K562 (cell line): ENCODE measurements at regions not wholly inside any gene's neighbourhood (a gene's known extent, or its start where the extent isn't known, plus 50 kb on each side); places are given as distances from the start of the nearest gene placed in this dataset.

ENCODE experiments used
- ATAC-seq: fragments of 200-7000 bp; cut with Tn5 transposase; 3 replicates; pipeline ENCODE4 v1.9.1; 2020; ENCODE audit warnings: moderate library complexity
- BruUV-seq: library from RNA; stranded (reverse); fragments of 400-500 nt; replicated peaks from 2 replicates; lab custom pipeline; 2021; lab: Mats Ljungman, UMichigan
- CTCF ChIA-PET: fragments of 300-600 bp; formaldehyde crosslinking; extraction: SDS; loops from one replicate; lab custom pipeline; 2021; ENCODE audit warnings: low intra/inter-chr PET ratio; lab: Yijun Ruan, JAX
- POLR2A ChIA-PET: fragments of 300-600, 350-650 bp; sonication (Branson Sonifier 250); formaldehyde crosslinking; extraction: SDS; loops from one replicate; lab custom pipeline; 2021; ENCODE audit warnings: antibody characterized with exemption, inconsistent platforms; lab: Yijun Ruan, JAX
- DNase-seq, 4 experiments: peaks; one replicate each; pipeline versions ENCODE4 v3.0.0 to v3.0.0-alpha.2; 2011 to 2018; ENCODE audit warnings: low spot score in 3 of 4, mixed read lengths in 3 of 4; ENCODE audit errors: extremely low read depth in 1 of 4
- FAIRE-seq: peaks from 2 replicates; lab custom pipeline; 2011; peaks lifted over from hg19 to GRCh38; lab: Jason Lieb, UNC
- H2AFZ ChIP-seq: 2 replicates; pipeline ENCODE4 v1.6.0; 2011; ENCODE audit warnings: low read depth, low read length, control low read depth, inconsistent platforms
- H3K27ac ChIP-seq: fragments of 200-600 bp; 3 replicates; pipeline ENCODE4 v1.8.0; 2011; ENCODE audit warnings: low read depth, mild to moderate bottlenecking, control low read depth, inconsistent platforms, low read length, moderate library complexity, mixed read lengths; ENCODE audit errors: extremely low read depth
- H3K27me3 ChIP-seq, 2 experiments: fragments of 300-600 bp in 1 of 2; 2 replicates in 1 of 2; 3 replicates in 1 of 2; pipeline versions ENCODE4 v1.6.0 to v1.8.0; 2011; ENCODE audit warnings: inconsistent platforms in 2 of 2, low read length in 2 of 2, mild to moderate bottlenecking in 1 of 2, mixed read lengths in 1 of 2, moderate library complexity in 1 of 2; ENCODE audit not compliant: control insufficient read depth in 2 of 2, insufficient read depth in 2 of 2
- H3K36me3 ChIP-seq: fragments of 300-600 bp; 3 replicates; pipeline ENCODE4 v1.8.0; 2011; ENCODE audit warnings: mild to moderate bottlenecking, low read length, inconsistent platforms; ENCODE audit not compliant: control insufficient read depth, insufficient read depth
- H3K4me1 ChIP-seq, 2 experiments: fragments of 200-600 bp in 1 of 2; replicated peaks in 1 of 2; 2 replicates in 1 of 2; 3 replicates in 1 of 2; pipeline versions ENCODE4 v1.5.1 to v1.8.0; 2011; ENCODE audit warnings: inconsistent platforms in 2 of 2, low read length in 2 of 2, mild to moderate bottlenecking in 1 of 2, mixed read lengths in 1 of 2, moderate library complexity in 1 of 2; ENCODE audit not compliant: control insufficient read depth in 2 of 2, insufficient read depth in 2 of 2
- H3K4me2 ChIP-seq: 2 replicates; pipeline ENCODE4 v1.6.1; 2011; ENCODE audit warnings: low read length, control low read depth, inconsistent platforms, mixed read lengths; ENCODE audit not compliant: insufficient read depth
- H3K4me3 ChIP-seq: fragments of 200-600 bp; sonication (generic), shearing (Covaris generic); 2 replicates; pipeline ENCODE4 v1.5.1; 2016; ENCODE audit warnings: control low read depth, inconsistent platforms
- H3K79me2 ChIP-seq: fragments of 200-600 bp; 3 replicates; pipeline ENCODE4 v1.8.0; 2011; ENCODE audit warnings: low read length, inconsistent platforms; ENCODE audit not compliant: control insufficient read depth, insufficient read depth
- H3K9ac ChIP-seq, 2 experiments: 2 replicates each; pipeline versions ENCODE4 v1.6.0 to v1.6.1; 2011; ENCODE audit warnings: low read depth in 2 of 2, low read length in 2 of 2, control low read depth in 1 of 2, inconsistent platforms in 1 of 2, mild to moderate bottlenecking in 1 of 2, mixed read lengths in 1 of 2; ENCODE audit not compliant: insufficient read depth in 1 of 2
- H3K9me1 ChIP-seq: one replicate; pipeline ENCODE4 v1.6.0; 2011; ENCODE audit warnings: inconsistent platforms, mild to moderate bottlenecking, low read length, moderate library complexity; ENCODE audit not compliant: control insufficient read depth, insufficient read depth
- H3K9me3 ChIP-seq: replicated peaks from 2 replicates; pipeline ENCODE4 v1.5.1; 2011; ENCODE audit warnings: low read depth, low read length, inconsistent platforms; ENCODE audit not compliant: control insufficient read depth, insufficient read depth
- H4K20me1 ChIP-seq: replicated peaks from 2 replicates; pipeline ENCODE4 v1.6.1; 2011; ENCODE audit warnings: low read length, inconsistent platforms, mixed read lengths; ENCODE audit not compliant: control insufficient read depth, insufficient read depth
- ATF6 ChIP-seq: sonication (generic); formaldehyde crosslinking; IDR thresholded peaks from 2 replicates; pipeline ENCODE4 v1.4.0; 2020; ENCODE audit warnings: mild to moderate bottlenecking, missing genetic modification reagents
- CBX3 ChIP-seq, 2 experiments: IDR thresholded peaks; 1 replicate in 1 of 2; 2 replicates in 1 of 2; pipeline ENCODE4 v1.6.1; 2012; ENCODE audit warnings: inconsistent platforms in 2 of 2, low read length in 2 of 2, borderline replicate concordance in 1 of 2, control low read depth in 1 of 2
- HNRNPLL ChIP-seq: fragments of 200-400 bp; formaldehyde crosslinking; IDR thresholded peaks from 2 replicates; pipeline ENCODE4 v1.6.1; 2017; ENCODE audit warnings: low read length, low read depth, mild to moderate bottlenecking; ENCODE audit not compliant: poor library complexity, severe bottlenecking
- IFI16 ChIP-seq: fragments of 250-450 bp; sonication (Bioruptor Pico); IDR thresholded peaks from 2 replicates; pipeline ENCODE4 v2.1.2; 2022; ENCODE audit warnings: mild to moderate bottlenecking, inconsistent platforms
- MAFG ChIP-seq: fragments of 450-650 bp; conservative IDR thresholded peaks from 2 replicates; pipeline ENCODE4 v1.6.1; 2016; ENCODE audit warnings: missing genetic modification characterization, missing compliant biosample characterization
- MCM2 ChIP-seq: fragments of 450-650 bp; IDR thresholded peaks from 2 replicates; pipeline ENCODE4 v1.6.1; 2017; ENCODE audit warnings: low read depth, mild to moderate bottlenecking
- MLLT1 ChIP-seq, 2 experiments: fragments of 450-650 bp; IDR thresholded peaks; 2 replicates each; pipeline ENCODE4 v1.6.1; 2016
- NCOA1 ChIP-seq: fragments of 450-650 bp; IDR thresholded peaks from 2 replicates; pipeline ENCODE4 v1.6.1; 2016; ENCODE audit warnings: low read depth
- NKRF ChIP-seq: fragments of 450-650 bp; IDR thresholded peaks from 2 replicates; pipeline ENCODE4 v1.6.1; 2016; ENCODE audit warnings: borderline replicate concordance
- PCBP2 ChIP-seq: fragments of 200-400 bp; formaldehyde crosslinking; IDR thresholded peaks from 2 replicates; pipeline ENCODE4 v1.6.1; 2018; ENCODE audit warnings: low read length, low read depth, mild to moderate bottlenecking, moderate library complexity; ENCODE audit not compliant: poor library complexity, severe bottlenecking
- POLR2AphosphoS2 ChIP-seq: IDR thresholded peaks from 2 replicates; pipeline ENCODE4 v1.6.1; 2012; ENCODE audit warnings: low read length, improper control_type of control experiment
- RBFOX2 ChIP-seq: fragments of 200-400 bp; formaldehyde crosslinking; IDR thresholded peaks from 2 replicates; pipeline ENCODE4 v1.6.1; 2017; ENCODE audit warnings: low read depth, mild to moderate bottlenecking, low read length, moderate library complexity
- RFX5 ChIP-seq: IDR thresholded peaks from 2 replicates; pipeline ENCODE4 v1.6.1; 2011; ENCODE audit warnings: low read depth, mild to moderate bottlenecking, improper control_type of control experiment, low read length
- TEAD2 ChIP-seq: fragments of 450-650 bp; IDR thresholded peaks from 2 replicates; pipeline ENCODE4 v1.6.1; 2016; ENCODE audit warnings: missing genetic modification characterization, control low read depth, missing compliant biosample characterization
- THRAP3 ChIP-seq: fragments of 450-650 bp; IDR thresholded peaks from 2 replicates; pipeline ENCODE4 v1.6.1; 2016; ENCODE audit warnings: mild to moderate bottlenecking, inconsistent platforms, borderline replicate concordance
- ZNF668 ChIP-seq: fragments of 250-450 bp; sonication (Bioruptor Pico); IDR thresholded peaks from 2 replicates; pipeline ENCODE4 v1.8.0; 2022; ENCODE audit warnings: mild to moderate bottlenecking, inconsistent platforms
- WGBS: fragments of 100-300 bp; shearing (Covaris generic); methylation state at CpG from one replicate; pipeline ENCODE4 v1.1.6; 2016; ENCODE audit warnings: low coverage, mixed read lengths; ENCODE audit not compliant: insufficient coverage; ENCODE audit errors: missing lambda C conversion rate; 5-methylcytosine and 5-hydroxymethylcytosine counted together
- in situ Hi-C: fragments of 300-500 bp; cut with MboI; formaldehyde crosslinking; loops from 4 replicates; pipeline ENCODE4 v1.15.0; 2018; ENCODE audit warnings: inconsistent platforms, mixed read lengths
- intact Hi-C: fragments of 100-400 bp; cut with micrococcal nuclease; formaldehyde crosslinking; loops from 2 replicates; pipeline ENCODE4 v1.14.2; 2022

- DNase-seq, result no peak
- intact Hi-C loops, result no loop called here
- H2AFZ ChIP-seq, result no peak overlapping the region
- no peak for FAIRE-seq
- H3K79me2 ChIP-seq, result no peaks in the 10 kb centered on the region
- no TSS peak for BruUV-seq
- ChIA-PET POLR2A (no interaction called here), CTCF (no interaction called here)
- in situ Hi-C loops, result no loop called here
- H3K4me2 ChIP-seq, result no peak overlapping the region
- H3K4me3 ChIP-seq, result no peak overlapping the region
- no peak for ATAC-seq
- no peaks in the 10 kb centered on the region for H3K27me3 ChIP-seq
- no peaks in the 10 kb centered on the region for H3K9me1 ChIP-seq
- H3K36me3 ChIP-seq, result no peaks in the 10 kb centered on the region
- H4K20me1 ChIP-seq, result no peaks in the 10 kb centered on the region
- 3% methylated on average over 3 of the region's 3 CpGs for WGBS
- no peak overlapping the region for H3K9ac ChIP-seq
- TF ChIP-seq NKRF (no peak), POLR2AphosphoS2 (no peak), MLLT1 (IDR thresholded peaks at IDR 0.05) (no peak), RFX5 (no peak), CBX3 (IDR thresholded peaks at IDR 0.05; ENCODE audit: borderline replicate concordance in 1 of 2, low read length in 2 of 2) (no peak), ZNF668 (no peak), TEAD2 (tag) (no peak), RBFOX2 (no peak), HNRNPLL (no peak), PCBP2 (no peak), MCM2 (no peak), IFI16 (CRISPR knock-in tag) (no peak), THRAP3 (no peak), MAFG (tag) (no peak), ATF6 (CRISPR knock-in tag) (no peak), NCOA1 (no peak)
- H3K27ac ChIP-seq, result no peak overlapping the region
- no peaks in the 10 kb centered on the region for H3K9me3 ChIP-seq
- no peaks in the 10 kb centered on the region for H3K4me1 ChIP-seq
These were observed 970.6 kb downstream of the DIPK2A start for GRCh38 chr3:144942093-144942837.
